ENCODE measurements at regions not wholly inside any gene's neighbourhood (a gene's known extent, or its start where the extent isn't known, plus 50 kb on each side); places are given as distances from the start of the nearest gene placed in this dataset.

DNA sequence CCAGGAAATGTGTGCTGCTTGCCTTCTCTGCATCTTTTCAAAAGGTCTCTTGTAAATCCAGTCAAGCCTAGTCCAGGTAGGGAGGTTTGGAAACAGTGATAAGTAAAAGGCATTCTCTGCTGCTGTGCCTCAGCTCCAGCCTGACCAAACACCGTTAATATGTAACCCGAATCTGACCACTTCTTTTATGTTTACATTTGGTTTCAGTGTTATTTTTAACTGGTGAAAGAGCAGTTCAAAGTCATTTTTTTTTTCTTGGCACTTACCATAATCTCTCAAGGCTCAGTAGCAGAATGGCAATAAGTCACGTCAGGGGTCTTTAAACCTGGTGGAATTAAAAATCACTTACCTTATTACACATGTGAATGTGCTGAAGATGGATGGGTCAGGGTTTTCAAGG, 216.8 kb downstream of the PTEN start (continued):
- no peak for TF ChIP-seq SAP30 (IDR thresholded peaks at IDR 0.05; ENCODE audit: insufficient read depth, insufficient replicate concordance, low read length)
- TF ChIP-seq BCL11A (IDR thresholded peaks at IDR 0.05; ENCODE audit: low read depth in 2 of 2, low read length in 2 of 2): no peak
- no peak for TF ChIP-seq CTBP2 (IDR thresholded peaks at IDR 0.05; ENCODE audit: borderline replicate concordance, insufficient read depth, insufficient read length, low read length)
- no peak for TF ChIP-seq EGR1 (IDR thresholded peaks at IDR 0.05; ENCODE audit: borderline replicate concordance, low read depth, low read length)

All from H1 (cell line).